HG03354 (cell line): ENCODE measurements at regions not wholly inside any gene's neighbourhood (a gene's known extent, or its start where the extent isn't known, plus 50 kb on each side); places are given as distances from the start of the nearest gene placed in this dataset.
"Not testable (repeated sequence)": the region's sequence is repeated elsewhere in the genome, so short reads cannot be mapped to it uniquely, and the experiment has no call there.

Experiments used
- ATAC-seq: cut with Tn5 transposase; IDR thresholded peaks from one replicate; pipeline ENCODE4 v1.9.1; 2021; ENCODE audit warnings: mild to moderate bottlenecking; ENCODE audit not compliant: unreplicated experiment, poor library complexity, severe bottlenecking

- no peak for ATAC-seq
Observed at GRCh38 chr11:71156301-71156700, 96.1 kb downstream of the SHANK2 start.

- ATAC-seq = no peak
Observed at GRCh38 chr11:71155846-71156245, 96.5 kb downstream of the SHANK2 start.

DNA sequence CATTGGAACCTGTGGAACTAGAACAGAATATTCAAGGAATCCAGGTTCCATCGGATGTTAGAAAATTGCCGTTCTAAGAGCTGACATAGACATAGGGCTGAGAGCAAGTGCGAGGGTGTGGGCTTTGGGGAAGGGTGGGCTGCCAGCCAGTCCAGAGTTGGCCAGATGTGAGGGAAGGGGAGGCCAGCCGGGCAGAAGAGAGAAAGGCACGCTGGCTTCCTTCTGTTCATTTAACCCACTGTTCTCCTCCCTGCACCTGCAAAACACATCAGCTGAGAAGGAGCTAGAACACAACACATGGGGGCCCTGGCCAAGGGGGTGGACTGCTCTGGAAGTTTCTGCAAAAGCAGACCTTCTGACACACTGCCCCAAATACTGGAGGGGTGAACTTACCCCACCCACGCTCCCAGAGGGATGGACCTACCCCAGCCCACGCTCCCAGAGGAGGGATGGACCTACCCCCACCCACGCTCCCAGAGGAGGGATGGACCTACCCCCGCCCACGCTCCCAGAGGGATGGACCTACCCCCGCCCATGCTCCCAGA lies 98.0 kb downstream of the SHANK2 start:
- no peak for ATAC-seq

DNA sequence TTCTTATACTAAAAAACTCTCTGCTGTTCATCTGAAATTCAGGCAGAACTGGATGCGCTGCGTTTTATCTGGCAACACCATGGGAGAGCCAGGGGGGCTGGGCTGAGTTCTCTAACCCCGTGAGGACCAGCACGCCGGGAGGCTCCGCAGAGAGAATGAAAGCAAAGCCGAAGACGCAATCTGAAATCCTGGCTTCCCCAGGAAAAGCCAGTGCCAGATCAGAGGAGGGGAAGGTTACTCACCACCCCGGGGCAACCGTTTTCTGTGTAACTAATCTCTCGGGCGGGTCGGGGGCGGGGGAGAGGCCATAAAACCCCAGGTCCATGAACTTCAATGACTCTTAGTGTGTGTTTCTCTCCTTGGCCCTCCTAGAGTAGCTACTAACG lies 99.4 kb downstream of the SHANK2 start:
- ATAC-seq = no peak

DNA sequence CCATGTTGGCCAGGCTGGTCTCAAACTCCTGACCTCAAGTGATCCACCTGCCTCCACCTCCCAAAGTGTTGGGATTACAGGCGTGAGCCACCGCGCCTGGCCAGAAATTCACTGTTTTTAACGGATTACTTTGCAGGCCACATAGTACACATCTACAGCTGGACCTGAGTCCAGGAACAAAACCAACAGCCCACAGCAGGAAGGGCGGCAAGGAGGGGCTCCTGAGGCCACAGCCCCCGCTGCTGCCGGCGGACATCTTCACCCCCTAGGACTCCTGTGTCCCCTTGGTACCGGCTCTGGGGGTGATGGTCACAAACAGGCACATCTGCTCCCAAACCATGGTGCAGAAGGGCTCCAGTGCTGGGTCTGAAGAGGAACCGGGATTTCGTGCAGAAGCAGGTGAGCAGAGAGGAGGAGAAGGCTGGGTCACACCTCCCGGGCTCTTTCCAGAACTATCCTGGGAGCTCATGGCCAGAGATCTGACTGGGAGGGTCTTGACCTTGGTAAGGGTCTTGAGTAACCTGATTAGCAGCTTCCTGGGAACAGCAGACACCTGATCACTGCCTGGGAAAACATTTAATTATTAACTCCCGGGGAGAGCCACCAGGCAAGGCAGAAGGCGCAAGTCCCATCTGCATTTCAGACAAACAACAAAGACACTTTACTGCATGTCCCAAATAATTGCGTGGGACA lies 99.9 kb downstream of the SHANK2 start:
- ATAC-seq = not testable (repeated sequence)

DNA sequence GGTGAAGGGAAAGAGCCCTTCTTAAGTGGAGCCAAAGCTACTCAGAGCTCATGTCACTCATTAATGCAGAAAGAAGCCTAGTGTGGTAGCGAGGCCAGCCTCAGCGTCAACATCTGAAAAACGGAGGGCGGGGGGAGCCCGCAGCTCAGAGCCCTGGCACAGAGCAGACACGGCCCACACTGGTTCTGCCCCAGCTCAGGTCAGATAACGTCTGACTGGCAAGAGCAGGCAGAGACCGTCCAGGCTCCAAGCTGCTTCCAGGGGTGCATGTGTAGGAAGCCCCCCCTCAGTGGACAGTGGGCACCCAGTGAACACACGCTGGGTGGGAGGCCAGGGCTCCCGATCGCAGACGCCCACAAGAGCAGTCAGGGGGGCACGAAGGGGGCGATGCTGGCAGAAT lies 100.8 kb downstream of the SHANK2 start:
- no peak for ATAC-seq

DNA sequence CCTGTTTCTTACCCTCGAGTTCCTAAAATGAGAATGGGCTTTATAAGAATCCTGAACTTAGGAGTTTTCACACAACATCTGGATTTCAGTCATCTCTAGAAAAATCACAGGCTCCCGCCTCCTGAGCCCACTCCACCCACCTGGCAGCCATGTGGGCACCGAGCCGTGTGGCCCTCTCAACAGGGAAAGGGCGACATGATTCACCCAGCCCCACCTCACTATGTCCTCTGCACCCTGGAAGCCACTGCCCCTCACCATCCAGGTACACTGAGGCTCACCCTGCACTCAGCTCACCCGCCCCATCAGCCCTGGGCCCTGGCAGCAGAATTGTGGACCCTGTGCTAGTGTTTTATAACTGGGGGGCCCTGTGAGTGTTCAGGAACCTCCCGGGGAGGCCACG lies 101.5 kb downstream of the SHANK2 start:
- ATAC-seq = no peak

DNA sequence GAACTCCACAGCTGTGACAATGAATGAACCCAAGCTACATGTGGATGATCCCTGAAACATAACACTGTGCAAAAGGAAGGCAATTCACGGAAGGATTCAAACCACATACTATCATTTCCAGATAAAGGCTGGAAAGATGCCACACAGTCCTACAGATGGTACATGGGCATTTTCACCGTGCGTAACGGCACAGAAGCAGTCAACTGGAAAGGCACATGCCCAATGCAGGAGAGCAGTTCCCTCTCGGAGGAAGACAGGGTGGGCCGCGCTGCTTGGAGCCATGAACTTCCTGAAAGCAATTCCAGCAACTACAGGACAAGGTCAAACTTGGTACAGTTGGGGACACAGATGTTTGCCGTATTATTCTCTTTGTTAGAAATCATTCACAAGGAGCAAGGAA lies 103.7 kb downstream of the SHANK2 start:
- no peak for ATAC-seq

GRCh38 chr11:71147331-71147730 lies 105.0 kb downstream of the SHANK2 start:
- no peak for ATAC-seq

- no peak for ATAC-seq
Observed at GRCh38 chr11:71146846-71147245, 105.5 kb downstream of the SHANK2 start.

DNA sequence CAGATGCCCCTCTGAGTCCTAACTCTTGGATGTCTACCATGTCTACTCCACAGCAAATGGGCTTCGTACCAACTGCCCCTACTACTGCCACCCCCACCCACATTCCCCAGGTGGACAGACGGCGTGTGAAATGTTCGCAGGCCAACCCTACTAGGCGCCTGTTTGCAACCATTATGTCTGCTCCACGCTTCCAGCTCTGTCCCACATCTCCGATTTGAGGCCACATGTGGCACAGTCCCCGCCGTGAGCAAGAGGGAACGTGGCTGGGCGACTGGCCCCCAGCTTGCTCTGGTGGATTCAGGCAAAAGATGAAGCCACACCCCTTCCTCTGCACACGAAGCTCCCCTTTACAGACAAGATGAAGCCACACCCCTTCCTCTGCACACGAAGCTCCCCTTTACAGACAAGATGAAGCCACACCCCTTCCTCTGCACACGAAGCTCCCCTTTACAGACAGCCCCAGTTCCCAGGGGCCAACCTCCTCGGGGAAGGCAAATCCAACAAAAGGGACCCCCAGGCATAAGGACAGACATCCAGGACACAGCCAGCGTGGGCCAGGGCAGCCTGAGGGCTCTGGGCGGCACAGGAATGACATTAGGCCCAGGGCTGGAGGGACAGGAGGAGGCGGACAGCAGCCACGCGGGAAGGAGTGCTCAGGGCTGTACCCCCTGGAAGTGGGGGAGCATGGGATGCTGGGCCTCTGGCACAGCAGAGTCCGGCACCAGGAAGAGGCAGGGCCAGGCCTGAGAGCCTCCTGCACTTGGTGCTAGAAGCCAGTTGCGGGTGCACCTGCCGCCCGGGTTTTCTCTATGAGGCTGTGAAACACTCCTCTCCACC lies 106.2 kb downstream of the SHANK2 start:
- ATAC-seq = no peak

- no peak for ATAC-seq
Observed at GRCh38 chr11:71145368-71145767, 107.0 kb downstream of the SHANK2 start.

- no peak for ATAC-seq
Observed at GRCh38 chr11:71144736-71145135, 107.6 kb downstream of the SHANK2 start.

DNA sequence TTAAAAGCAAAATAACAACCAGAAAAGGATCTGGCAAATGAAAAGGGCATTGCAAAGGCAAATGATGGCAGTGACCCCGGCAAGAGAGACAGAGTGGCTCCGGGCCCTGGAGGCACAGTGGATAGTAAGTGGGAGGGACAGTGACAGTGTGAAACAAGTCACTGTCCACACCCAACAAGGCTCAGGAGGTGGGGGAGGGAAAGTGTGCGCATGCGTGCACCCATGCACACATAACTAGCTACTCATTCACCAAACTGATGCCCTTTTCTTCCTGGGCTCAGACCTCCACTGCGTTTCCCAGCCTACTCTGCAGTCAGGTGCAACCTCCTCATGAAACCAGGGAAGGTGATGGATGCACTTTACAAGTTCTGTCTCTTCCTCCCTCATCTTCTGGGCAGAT lies 108.4 kb downstream of the SHANK2 start:
- ATAC-seq = no peak

DNA sequence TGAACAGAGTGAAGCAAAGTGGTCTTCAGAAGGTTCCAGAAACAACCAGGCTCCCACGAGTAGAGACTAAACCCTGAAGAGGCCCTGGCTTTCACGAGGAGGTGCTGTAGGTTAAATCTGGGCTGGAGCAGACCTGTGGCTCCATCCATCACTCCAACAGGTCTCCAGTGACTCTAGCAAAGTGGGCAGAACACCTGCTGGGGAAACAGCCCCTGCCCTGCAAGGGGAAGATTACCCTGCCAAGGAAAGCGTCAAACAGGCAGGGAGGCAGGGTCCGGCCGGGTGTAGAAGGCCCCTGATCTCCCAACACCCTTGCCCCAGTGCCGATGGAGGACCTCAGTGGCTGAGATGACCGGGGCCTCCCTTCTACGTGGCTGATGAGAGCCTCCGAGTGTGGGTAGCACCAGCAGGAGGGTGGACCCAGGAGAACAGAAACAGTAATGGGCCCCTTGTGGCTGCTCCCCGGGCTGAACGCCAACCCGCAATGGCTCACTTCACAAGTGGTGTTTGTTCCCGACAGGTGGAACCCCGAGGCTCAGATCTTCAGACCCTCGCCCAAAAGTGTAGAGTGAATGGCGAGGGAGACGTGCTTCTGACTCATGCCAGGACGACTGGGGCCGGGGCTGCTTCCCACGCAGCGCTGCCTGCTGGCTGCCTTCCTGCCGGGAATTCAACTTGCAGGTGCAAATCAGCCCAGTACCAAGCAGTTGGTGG lies 112.0 kb downstream of the SHANK2 start:
- ATAC-seq = no peak

GRCh38 chr11:71139516-71140205 lies 112.7 kb downstream of the SHANK2 start:
- no peak for ATAC-seq

DNA sequence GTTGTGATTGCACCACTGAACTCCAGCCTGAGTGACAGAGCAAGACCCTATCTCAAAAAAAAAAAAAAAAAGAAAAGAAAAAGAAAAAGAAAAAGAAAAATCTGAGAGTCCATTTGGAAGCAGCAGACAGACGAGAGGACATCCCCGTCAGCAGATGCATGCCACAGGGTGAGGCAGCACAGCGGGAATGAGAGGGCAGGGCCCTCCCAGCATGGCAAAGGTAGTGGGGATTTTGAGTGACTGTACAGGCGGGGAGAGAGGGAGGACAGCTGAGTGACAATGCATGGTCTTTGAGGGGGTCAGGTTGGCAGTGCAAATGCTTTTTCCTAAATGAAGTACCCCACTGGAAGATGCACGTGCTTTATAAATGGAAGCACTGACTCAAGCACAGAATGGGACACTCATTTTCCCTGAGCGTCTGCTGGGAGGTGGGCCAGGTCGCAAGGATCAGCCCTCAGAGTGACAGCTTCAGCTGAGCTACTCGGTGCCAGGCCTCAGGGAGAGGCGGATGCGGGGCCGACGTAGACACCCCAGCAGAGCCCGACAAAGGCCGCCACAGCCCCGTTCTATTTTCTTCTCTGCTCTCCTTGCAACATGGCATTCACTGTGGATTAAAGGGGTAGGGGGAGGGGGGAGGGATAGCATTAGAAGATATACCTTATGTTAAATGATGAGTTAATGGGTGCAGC lies 113.5 kb downstream of the SHANK2 start:
- ATAC-seq = no peak

DNA sequence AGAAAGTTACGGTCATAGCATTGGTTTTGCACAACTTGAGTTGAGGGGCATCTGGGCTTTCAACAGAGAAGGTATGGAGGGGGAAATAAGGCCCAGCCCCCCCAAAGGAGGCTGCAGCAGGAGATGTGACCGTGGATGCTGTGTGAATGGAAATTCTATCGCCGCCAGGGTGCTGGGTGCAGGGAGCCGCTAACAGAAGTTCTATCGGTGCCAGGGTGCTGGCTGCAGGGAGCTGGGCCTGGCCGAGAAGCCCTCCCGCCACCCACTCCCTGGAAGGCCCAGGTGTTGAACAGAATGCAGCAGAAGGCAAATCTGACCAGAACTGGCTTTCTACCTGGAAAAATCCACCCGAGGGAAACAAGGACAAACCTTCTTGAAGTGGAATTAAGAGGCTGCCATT lies 115.0 kb downstream of the SHANK2 start:
- no peak for ATAC-seq

DNA sequence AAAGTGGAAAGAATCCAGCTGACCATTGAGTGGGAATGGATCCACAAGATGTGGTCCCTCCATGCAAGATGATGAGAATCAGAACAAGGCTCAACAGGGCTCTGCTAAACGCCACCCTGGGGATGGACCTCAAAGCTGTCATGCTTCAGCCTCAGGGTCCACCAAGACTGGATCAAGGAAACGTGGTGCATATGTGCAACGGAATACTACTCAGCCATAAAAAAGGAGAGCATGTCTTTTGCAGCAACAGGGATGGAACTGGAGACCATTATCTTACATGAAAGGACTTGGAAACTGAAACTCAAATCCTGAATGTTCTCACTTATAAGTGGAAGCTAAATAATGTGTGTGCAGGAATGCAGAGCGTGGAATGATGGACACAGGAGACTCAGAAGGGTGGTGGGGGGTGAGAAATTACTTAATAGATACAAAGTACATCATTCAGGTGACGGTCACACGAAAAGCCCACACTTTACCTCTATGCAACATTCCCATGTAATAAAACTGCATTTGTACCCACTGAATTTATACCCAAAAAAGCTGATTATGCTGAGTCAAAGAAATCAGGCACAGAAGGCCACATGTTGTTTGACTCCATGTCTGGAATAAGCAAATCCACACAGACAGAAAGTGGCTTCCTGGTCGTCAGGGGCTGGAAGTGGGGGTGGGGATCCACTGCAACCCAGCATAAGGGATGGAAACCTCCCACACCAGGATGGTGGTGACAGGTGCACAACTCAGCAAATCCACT lies 116.1 kb downstream of the SHANK2 start:
- no peak for ATAC-seq
